ENCODE measurements at regions not wholly inside any gene's neighbourhood (a gene's known extent, or its start where the extent isn't known, plus 50 kb on each side); places are given as distances from the start of the nearest gene placed in this dataset.

- no TSS peak for BruUV-seq (replicated peaks)
- H2BK120ac ChIP-seq (ENCODE audit: low read depth, low read length), result no peak overlapping the region
- in situ Hi-C loops (cut with MboI; ENCODE audit: low sequenced_read_pairs), result no loop called here
- 0 out of 2 replicates have a peak, but pooled peaks cover 2% of the 10 kb centered on the region for H3K9me3 ChIP-seq (ENCODE audit: control insufficient read depth, insufficient read depth, low read length)
- H2BK15ac ChIP-seq (ENCODE audit: low read depth, low read length), result no peak overlapping the region
- no peak overlapping the region for H3K4ac ChIP-seq (ENCODE audit: low read depth, low read length)
- H3K9me1 ChIP-seq (ENCODE audit: insufficient read depth, low read length), result no peaks in the 10 kb centered on the region
- no peak overlapping the region for H2AFZ ChIP-seq (replicated peaks; ENCODE audit: low read length, poor library complexity)
- TF ChIP-seq MAZ (IDR thresholded peaks at IDR 0.05; ENCODE audit: borderline replicate concordance, low read depth, low read length) (no peak), ELK1 (IDR thresholded peaks at IDR 0.05; ENCODE audit: borderline replicate concordance, low read depth, low read length) (no peak), SMC3 (IDR thresholded peaks at IDR 0.05; ENCODE audit: low read depth, low read length) (no peak)
- no peaks in the 10 kb centered on the region for H4K20me1 ChIP-seq (ENCODE audit: insufficient read depth, low read length)
- no peak overlapping the region for H2AK9ac ChIP-seq (replicated peaks; ENCODE audit: low read depth, low read length, poor library complexity)
- ATAC-seq (ENCODE audit: low read depth), result no peak
- H2BK5ac ChIP-seq (ENCODE audit: low read depth, low read length, poor library complexity, severe bottlenecking), result no peak overlapping the region
- H3K27me3 ChIP-seq (ENCODE audit: control insufficient read depth, insufficient read depth, low read length), result no peaks in the 10 kb centered on the region
- no peak overlapping the region for H4K5ac ChIP-seq (ENCODE audit: low read depth, low read length)
- 80% methylated on average over 2 of the region's 3 CpGs; no CpG with 5 or more reads in 1 of the 2 experiments for WGBS, 2 experiments (ENCODE audit: extremely low coverage in 2 of 2, insufficient read length in 1 of 2)
- no peaks in the 10 kb centered on the region for H3K79me1 ChIP-seq (ENCODE audit: low read depth in 1 of 2, low read length in 2 of 2)
- no peak overlapping the region for H3K18ac ChIP-seq (ENCODE audit: low read depth, low read length)
- no peak overlapping the region for H3K27ac ChIP-seq (ENCODE audit: insufficient read depth, low read length)
- H3K36me3 ChIP-seq (ENCODE audit: control insufficient read depth, insufficient read depth, low read length), result no peaks in the 10 kb centered on the region
- H4K8ac ChIP-seq (ENCODE audit: low read depth in 2 of 2, low read length in 2 of 2), result no peak overlapping the region
- H3K4me2 ChIP-seq (ENCODE audit: low read depth, low read length), result no peak overlapping the region
- no peak overlapping the region for H3K9ac ChIP-seq (ENCODE audit: low read depth, low read length)
- POLR2A ChIA-PET (ENCODE audit: unreplicated experiment), result no interaction called here
- no peak overlapping the region for H3K23ac ChIP-seq (ENCODE audit: low read depth, low read length)
- CTCF ChIA-PET, result no interaction called here
- dilution Hi-C loops (cut with HindIII; ENCODE audit: low sequenced_read_pairs, unreplicated experiment), result no loop called here
- H3K4me3 ChIP-seq (ENCODE audit: insufficient read depth, low read depth, low read length), result no peak overlapping the region
- DNase-seq, result no peak
- intact Hi-C loops (cut with micrococcal nuclease), result no loop called here
- no peak overlapping the region for H3K14ac ChIP-seq (replicated peaks; ENCODE audit: low read depth, low read length)
- no peaks in the 10 kb centered on the region for H3K4me1 ChIP-seq (ENCODE audit: control insufficient read depth, insufficient read depth, low read length)
- no peak overlapping the region for H4K91ac ChIP-seq (ENCODE audit: insufficient read depth, low read depth, low read length)
- H3K56ac ChIP-seq (ENCODE audit: extremely low read depth, insufficient read depth, low read length), result no peak overlapping the region
- no peak overlapping the region for H2AK5ac ChIP-seq (ENCODE audit: low read depth, low read length)
- H2BK20ac ChIP-seq (ENCODE audit: low read depth, low read length), result no peak overlapping the region
Measured at GRCh38 chr1:164951508-164951907, 392.5 kb downstream of the PBX1 start.

Measured in IMR-90 (cell line).